Heart left ventricle (tissue), 16 donors: ENCODE measurements at regions not wholly inside any gene's neighbourhood (a gene's known extent, or its start where the extent isn't known, plus 50 kb on each side); places are given as distances from the start of the nearest gene placed in this dataset.
"Not testable (repeated sequence)": the region's sequence is repeated elsewhere in the genome, so short reads cannot be mapped to it uniquely, and the experiment has no call there.

ENCODE experiments used
- ATAC-seq, 4 donors: fragments of 200-7000 bp; cut with Tn5 transposase; one replicate each; pipeline ENCODE4 v1.9.1; 2020 to 2022; ENCODE audit warnings: moderate library complexity in 4 of 4, mild to moderate bottlenecking in 3 of 4, moderate number of reproducible peaks in 1 of 4
- DNase-seq, 5 donors: peaks; one replicate each; pipeline ENCODE4 v3.0.0-alpha.2; 2020
- H3K27ac ChIP-seq, 12 donors: fragments of 200-600 bp; sonication (generic) in 4 of 12; one replicate each; pipeline versions ENCODE4 v1.5.0 to v1.8.0; 2016 to 2022; ENCODE audit warnings: mild to moderate bottlenecking in 2 of 12
- H3K27me3 ChIP-seq, 9 donors: fragments of 200-600 bp; sonication (generic) in 2 of 9; one replicate each; pipeline versions ENCODE4 v1.5.1 to v1.8.0; 2016 to 2022; ENCODE audit warnings: mild to moderate bottlenecking in 3 of 9
- H3K36me3 ChIP-seq, 9 donors: fragments of 200-600 bp; sonication (generic) in 2 of 9; one replicate each; pipeline versions ENCODE4 v1.5.0 to v1.8.0; 2018 to 2022; ENCODE audit warnings: mild to moderate bottlenecking in 2 of 9
- H3K4me1 ChIP-seq, 12 donors: fragments of 200-600 bp; sonication (generic) in 4 of 12; one replicate each; pipeline versions ENCODE4 v1.5.0 to v1.8.0; 2016 to 2022; ENCODE audit warnings: mild to moderate bottlenecking in 3 of 12
- H3K4me3 ChIP-seq, 12 donors: fragments of 200-600 bp; sonication (generic) in 4 of 12; one replicate each; pipeline versions ENCODE4 v1.5.0 to v1.8.0; 2017 to 2022; ENCODE audit warnings: mild to moderate bottlenecking in 9 of 12, moderate library complexity in 4 of 12
- H3K9me3 ChIP-seq, 12 donors: fragments of 200-600 bp; sonication (generic) in 4 of 12; one replicate each; pipeline versions ENCODE4 v1.5.0 to v1.8.0; 2016 to 2022; ENCODE audit warnings: mild to moderate bottlenecking in 1 of 12
- CTCF ChIP-seq, 12 donors: fragments of 200-600 bp; sonication (generic) in 4 of 12; IDR thresholded peaks; one replicate each; pipeline versions ENCODE4 v1.5.0 to v1.8.0; 2018 to 2022; ENCODE audit warnings: antibody characterized with exemption in 12 of 12, mild to moderate bottlenecking in 5 of 12
- POLR2A ChIP-seq, 2 donors: fragments of 450-650 bp; IDR thresholded peaks; one replicate each; pipeline ENCODE4 v1.6.1; 2017; ENCODE audit warnings: antibody characterized with exemption in 2 of 2, mild to moderate bottlenecking in 2 of 2, moderate library complexity in 2 of 2
- WGBS, 4 donors: extraction: QIAGEN DNeasy Blood & Tissue Kit in 2 of 4; methylation state at CpG; one replicate each; pipeline versions ENCODE4 v1.1.5 to v1.1.7; 2013 to 2018; 5-methylcytosine and 5-hydroxymethylcytosine counted together
- intact Hi-C, 10 donors: fragments of 100-400 bp; cut with DNase I; formaldehyde crosslinking; loops; one replicate each; pipeline versions ENCODE4 v1.11.1 to v1.14.2; 2022
- donor health status: ischemic (EF 13 %, LVEDD 7.1; RV severe dilation, severe dysfunction).
- donor health status: healthy with polysubstance abuse.
- donor health status: DM: no; HTN: yes; CAD: no.
- donor health status: DM: no; HTN: no; CAD: no.
- donor health status: ischemic (EF 25% LVEDD 6.9; RV normal size, moderate dysfunction).
- donor health status: ischemic (EF 25% LVEDD 5.7; RV mildly dilated, moderate dysfunction).
- donor health status: healthy.
- donor health status: DM: yes; HTN: yes; CAD: no.
- donor health status: ischemic (EF 35%, LVEDD 5.7; RV mildly dilated, moderate dysfunction).
- donor health status: nonischemic (EF 11% LVEDD 7.7; RV severe dilation, severe dysfunction).
- donor health status: DM: yes; HTN: yes; CAD: no.
- donor health status: PGD.
- donor health status: ischemic (EF 29% LVEDD 5.4; RV normal size, mild dysfunction).
- donor health status: nonischemic (EF 23%, LVEDD 6.1; RV moderate dilation, normal function).

DNA sequence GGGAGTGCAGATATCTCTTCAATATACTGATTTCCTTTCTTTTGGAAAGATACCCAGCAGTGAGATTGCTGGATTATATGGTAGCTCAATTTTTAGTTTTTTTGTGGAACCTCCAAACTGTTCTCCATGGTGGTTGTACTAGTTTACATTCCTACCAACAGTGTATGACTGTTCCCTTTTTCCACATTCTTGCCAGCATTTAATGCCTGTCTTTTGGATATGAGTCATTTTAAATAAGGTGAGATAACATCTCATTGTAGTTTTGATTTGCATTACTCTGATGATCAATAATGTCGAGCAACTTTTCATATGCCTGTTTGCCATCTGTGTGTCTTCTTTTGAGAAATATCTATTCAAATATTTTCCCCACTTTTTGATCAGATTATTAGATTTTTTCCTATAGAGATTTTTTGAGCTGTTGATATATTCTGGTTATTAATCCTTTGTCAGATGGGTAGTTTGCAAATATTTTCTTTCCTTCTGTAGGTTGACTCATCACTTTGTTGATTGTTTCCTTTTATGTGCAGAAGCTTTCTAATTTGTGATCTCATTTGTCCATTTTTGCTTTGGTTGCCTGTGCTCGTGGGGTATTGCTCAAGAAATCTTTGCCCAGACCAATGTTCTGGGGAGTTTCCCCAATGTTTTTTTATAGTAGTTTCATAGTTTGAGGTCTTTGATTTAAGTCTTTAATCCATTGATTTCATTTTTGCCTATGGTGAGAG, 552.7 kb downstream of the ZNF674 start:
- Histone ChIP-seq H3K4me3 (no peak overlapping the region), H3K36me3 (no peaks in the 10 kb centered on the region), H3K27me3 (peaks cover 0 to 4% (median 0%) of the 10 kb centered on the region in 9 donors), H3K27ac (no peak overlapping the region), H3K4me1 (no peaks in the 10 kb centered on the region), H3K9me3 (peaks cover 0 to 22% (median 0%) of the 10 kb centered on the region in 12 donors)
- no peak for DNase-seq
- TF ChIP-seq CTCF (IDR thresholded peaks at IDR 0.05) (no peak), POLR2A (IDR thresholded peaks at IDR 0.05) (no peak)
- 58 to 76% (median 59%) methylated on average over 2 of the region's 2 CpGs for WGBS, 4 donors
- no peak for ATAC-seq
- intact Hi-C loops, result no loop called here

DNA sequence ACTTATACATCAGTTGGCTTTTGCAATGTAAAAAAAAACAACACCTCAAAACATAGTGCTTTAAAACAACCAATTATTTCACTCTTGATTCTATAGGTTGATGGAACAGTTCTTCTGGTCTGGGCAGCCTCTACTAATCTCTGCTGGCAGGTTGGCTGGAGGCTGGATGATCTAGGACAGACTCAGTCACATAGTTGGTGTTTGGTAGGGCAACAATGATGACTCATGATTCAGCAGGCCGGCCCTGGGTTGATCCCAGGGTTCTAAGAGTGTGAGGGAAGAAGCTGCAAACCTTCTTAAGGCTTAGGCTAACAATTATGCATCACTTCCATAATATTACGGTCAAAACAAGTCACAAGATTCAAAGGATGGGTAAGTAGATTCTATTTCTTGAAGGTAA, 558.2 kb downstream of the ZNF674 start:
- TF ChIP-seq CTCF (IDR thresholded peaks at IDR 0.05) (no peak), POLR2A (IDR thresholded peaks at IDR 0.05) (no peak)
- H3K27me3 ChIP-seq, result peaks cover 0 to 12% (median 0%) of the 10 kb centered on the region in 9 donors
- intact Hi-C loops, result no loop called here
- H3K27ac ChIP-seq, result no peak overlapping the region
- no peaks in the 10 kb centered on the region for H3K36me3 ChIP-seq
- DNase-seq (no peak), ATAC-seq (no peak)
- no peaks in the 10 kb centered on the region for H3K4me1 ChIP-seq
- 44 to 81% (median 75%) methylated on average over 2 of the region's 2 CpGs for WGBS, 4 donors
- H3K9me3 ChIP-seq, result peaks cover 0 to 11% (median 0%) of the 10 kb centered on the region in 12 donors
- H3K4me3 ChIP-seq, result no peak overlapping the region

- DNase-seq, result no peak
- TF ChIP-seq CTCF (IDR thresholded peaks at IDR 0.05), result no peak
- TF ChIP-seq POLR2A (IDR thresholded peaks at IDR 0.05), result no peak
- H3K4me3 ChIP-seq, result no peak overlapping the region
- peaks cover 0 to 15% (median 0%) of the 10 kb centered on the region in 9 donors for H3K27me3 ChIP-seq
- no peaks in the 10 kb centered on the region for H3K36me3 ChIP-seq
- WGBS, 4 donors, result 79 to 91% (median 82%) methylated on average over 1 of the region's 1 CpG
- no peak overlapping the region for H3K27ac ChIP-seq
- ATAC-seq, result no peak
- intact Hi-C loops, result no loop called here
- H3K9me3 ChIP-seq, result peaks cover 0 to 14% (median 0%) of the 10 kb centered on the region in 12 donors
- no peaks in the 10 kb centered on the region for H3K4me1 ChIP-seq
Measured at GRCh38 chrX:45986081-45986480, 559.1 kb downstream of the ZNF674 start.

DNA sequence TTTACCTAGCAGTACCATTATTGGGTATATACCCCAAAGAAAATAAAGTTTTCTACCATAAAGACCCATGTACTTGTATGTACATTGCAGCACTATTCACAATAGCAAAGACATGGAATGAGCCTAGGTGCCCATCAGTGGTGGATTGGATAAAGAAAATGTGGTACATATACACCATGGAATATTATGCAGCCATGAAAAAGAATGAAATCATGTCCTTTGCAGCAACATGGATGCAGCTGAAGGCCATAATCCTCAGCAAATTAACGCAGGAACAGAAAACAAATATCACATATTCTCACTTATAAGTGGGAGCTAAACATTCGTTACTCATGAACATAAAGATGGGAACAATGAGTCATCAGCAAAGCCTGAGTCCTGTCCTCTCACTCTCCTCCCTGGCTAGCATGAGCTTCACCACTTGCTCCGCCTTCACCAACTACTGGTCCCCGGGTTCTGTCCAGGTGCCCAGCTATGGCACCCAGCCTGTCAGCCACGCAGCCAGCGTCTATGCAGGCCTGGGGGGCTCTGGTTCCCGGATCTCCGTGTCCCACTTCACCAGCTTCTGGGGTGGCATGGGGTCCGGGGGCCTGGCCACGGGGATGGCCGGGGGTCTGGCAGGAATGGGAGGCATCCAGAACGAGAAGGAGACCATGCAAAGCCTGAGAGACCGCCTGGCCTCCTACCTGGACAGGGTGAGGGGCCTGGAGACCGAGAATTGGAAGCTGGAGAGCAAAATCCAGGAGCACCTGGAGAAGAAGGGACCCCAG, 562.1 kb downstream of the ZNF674 start:
- DNase-seq, H3K27ac ChIP-seq, ATAC-seq, H3K4me1 ChIP-seq, H3K4me3 ChIP-seq, intact Hi-C loops, H3K36me3 ChIP-seq: not testable (repeated sequence)
- Histone ChIP-seq H3K9me3 (peaks cover 0 to 14% (median 0%) of the 10 kb centered on the region in 12 donors), H3K27me3 (peaks cover 0 to 11% (median 0%) of the 10 kb centered on the region in 9 donors)
- WGBS, 4 donors, result 73 to 90% (median 77%) methylated on average over 8 to 14 of the region's 14 CpGs
